SHP77 (cell line): ENCODE measurements at regions not wholly inside any gene's neighbourhood (a gene's known extent, or its start where the extent isn't known, plus 50 kb on each side); places are given as distances from the start of the nearest gene placed in this dataset.
"Not testable (repeated sequence)": the region's sequence is repeated elsewhere in the genome, so short reads cannot be mapped to it uniquely, and the experiment has no call there.

Experiments
- DNase-seq, 2 experiments: peaks; one replicate each; lab custom pipeline; 2025; lab: John Stamatoyannopoulos, UW

DNA sequence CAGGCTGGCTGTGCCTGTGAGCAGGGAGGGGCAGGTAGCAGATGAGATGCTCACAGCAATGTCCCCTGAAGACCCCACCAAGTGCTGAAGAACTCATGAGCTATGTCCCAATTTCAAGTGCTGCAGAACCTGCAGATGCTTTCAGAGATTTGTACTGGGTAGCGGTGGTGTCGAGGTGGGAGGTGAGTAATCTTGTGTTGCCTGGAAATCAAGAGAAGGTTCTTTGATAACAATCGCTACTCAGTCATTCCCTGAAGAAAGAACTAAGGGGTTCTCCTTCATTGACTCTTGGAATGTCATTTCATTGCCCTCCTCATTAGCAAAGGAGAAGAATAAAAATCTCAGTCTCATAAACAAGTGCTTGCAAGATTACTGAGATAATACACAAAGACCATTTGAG is 246.4 kb downstream of the EMX2 start:
- DNase-seq, result no peak

DNA sequence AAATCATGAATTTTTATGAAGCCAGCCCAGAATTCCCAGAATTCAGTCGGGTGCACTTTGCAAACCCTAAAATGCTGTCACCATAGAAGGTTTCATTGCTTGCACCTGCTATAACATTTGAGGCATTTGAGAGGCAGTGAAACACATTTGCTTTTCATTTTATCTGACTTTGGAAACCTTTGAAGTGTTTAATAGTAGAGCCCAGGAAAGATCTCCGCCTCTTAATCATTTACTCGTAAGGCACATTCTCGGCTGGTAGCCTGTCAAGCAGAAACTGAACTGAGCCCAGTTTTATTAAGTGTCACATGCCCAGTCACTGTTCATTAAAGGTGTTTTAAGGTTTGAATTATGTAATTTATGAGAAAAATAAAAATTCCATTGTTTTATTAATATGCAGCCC is 247.6 kb downstream of the EMX2 start:
- DNase-seq, result no peak

DNA sequence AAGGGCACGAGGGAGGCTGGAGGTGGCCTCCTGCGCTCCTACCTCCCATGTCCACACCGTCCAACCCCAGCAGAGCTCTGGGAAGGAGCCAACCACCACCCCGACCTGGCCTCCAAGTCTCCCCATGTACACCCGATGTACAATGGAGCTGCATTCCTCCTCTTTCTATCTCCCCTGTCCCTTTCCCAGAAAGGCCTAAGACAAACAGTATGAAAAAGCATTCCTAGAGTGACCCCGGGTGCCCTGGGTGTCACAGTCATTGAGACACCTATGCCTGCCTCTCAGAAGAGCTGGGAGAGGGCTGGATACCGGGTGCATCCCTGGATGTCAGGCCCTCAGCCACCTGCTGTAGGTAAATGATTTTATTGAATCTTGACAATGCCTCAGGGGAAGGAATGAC is 248.1 kb downstream of the EMX2 start:
- DNase-seq, result no peak

DNA sequence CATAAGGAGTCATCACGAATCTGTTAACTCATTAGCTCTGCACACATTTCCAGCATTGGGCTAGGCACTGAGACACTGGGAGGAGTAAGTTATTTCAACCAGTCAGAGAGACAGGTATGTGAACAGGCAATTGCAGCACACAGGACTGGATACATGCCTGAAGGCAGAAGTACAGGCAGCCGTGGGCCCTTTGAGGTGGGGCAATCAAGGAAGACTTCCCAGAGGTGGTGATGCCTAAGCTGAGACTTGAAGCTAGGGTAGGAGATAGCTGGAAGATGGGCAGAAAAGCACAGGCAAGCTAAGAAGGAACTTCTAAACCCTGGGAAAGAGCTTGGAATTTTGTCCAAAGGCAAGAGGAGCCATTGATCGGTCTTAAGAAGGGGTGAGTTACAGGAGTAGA is 249.7 kb downstream of the EMX2 start:
- no peak for DNase-seq

DNA sequence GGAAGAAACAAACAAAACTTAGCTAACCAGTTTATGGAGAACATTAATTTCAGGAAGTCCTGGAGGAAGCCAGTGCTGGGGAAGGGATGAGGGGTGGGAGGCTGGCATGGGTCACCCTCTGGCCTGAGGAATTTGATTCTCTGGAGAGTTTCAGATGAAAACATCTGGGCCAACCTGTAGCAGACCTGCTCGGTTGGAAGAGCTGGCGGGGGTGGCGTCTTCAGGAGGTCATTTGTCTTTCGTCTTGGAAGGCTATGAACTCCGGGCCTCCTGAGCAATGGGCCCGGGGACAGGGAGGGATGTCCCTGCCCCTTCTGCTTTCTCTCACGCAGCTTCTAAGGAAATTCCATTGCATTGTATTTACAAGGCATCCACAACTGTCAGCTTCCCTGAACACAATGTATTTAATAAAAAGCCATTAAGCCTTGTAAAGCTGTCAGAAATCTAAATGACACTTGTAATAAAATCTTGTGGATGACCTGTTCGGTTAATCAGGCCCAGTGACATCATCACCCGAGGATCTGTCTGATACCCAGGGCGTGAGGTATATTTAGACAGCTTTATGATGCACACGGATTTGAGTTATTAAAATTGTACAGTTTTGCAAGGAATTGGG is 250.5 kb downstream of the RAB11FIP2 start:
- DNase-seq, result no peak

DNA sequence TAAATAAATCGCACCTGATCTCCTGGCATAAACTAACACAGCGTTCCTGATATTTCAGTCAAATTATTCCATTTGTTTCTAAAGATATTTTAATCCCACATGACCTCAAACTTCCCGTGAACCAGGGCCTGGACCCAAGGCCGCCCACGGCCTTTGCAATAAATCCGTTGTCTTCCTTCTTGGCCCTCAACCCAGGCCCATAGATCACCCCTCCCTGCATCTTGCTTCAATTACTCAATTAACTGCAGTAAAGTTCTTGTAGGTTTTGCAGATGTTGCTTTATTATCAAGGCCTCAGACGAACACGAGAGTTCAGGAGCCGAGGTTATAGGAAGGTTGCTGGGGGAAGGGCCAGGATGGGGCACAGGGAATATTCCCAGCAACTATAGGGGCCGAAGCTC is 249.4 kb downstream of the RAB11FIP2 start:
- DNase-seq, result no peak

DNA sequence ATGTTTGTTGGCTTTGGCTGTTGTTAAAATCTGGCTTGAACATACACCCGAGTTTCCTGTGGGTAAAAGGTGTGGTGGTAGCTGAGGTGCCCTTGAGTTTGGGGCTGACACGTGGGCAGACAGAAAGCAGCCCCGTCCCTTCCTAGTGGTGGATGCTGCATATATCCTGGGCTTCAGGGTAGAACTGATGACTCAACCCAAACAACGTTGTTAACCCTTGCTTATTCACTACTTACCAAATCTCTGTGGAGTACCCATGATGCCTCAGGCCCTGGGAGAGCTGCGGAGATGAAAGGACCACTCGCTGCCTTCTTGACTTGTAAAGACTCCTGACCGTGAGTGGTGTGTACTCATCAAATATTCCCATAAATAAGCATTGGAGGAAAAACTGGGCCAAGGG is 245.1 kb downstream of the RAB11FIP2 start:
- no peak for DNase-seq

DNA sequence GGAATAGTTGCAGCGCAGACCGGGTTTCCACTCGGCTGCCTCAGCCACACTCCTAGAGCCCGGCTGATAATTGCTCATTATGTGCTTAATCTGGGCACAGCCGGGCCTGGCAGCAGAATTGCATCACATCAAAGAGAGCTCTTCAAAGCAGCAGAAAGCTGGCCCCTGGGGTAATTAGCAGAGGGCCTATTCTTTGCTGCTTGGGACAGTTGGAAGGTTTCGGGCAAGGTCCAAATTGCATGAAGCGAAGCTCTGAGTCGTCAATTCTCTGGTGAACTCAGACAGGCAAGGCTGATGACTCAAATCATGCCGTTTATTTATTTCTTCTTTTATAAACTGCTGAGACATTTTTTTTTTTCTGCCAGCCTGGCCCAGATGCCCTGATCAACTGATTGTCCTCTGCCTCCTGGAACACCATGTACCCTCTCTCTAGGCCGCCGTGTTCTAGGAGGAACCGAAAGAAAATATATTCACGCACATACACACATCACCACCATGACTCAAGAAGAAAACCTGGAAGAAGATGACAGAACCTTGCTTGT is 242.2 kb downstream of the RAB11FIP2 start:
- DNase-seq, result no peak

DNA sequence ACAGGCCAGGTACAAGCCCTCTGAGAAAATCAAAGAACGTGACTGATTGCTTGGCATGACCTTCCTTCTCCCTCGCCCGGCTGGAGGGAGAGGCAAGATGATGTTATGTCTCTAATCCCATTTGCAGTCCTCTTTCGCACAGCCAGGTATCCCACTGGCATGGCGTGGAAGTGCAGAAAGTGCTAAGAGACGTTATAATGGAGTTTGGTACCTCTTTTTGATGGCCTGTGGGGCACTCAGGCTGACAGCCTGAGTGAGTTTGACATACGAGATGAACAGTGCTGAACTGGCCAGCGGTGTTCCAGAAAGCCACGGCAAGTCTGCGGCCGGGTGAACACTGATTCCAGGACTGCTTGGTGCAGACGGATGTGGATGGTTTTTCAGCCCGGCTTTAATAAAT is 241.6 kb downstream of the RAB11FIP2 start:
- DNase-seq, result no peak

DNA sequence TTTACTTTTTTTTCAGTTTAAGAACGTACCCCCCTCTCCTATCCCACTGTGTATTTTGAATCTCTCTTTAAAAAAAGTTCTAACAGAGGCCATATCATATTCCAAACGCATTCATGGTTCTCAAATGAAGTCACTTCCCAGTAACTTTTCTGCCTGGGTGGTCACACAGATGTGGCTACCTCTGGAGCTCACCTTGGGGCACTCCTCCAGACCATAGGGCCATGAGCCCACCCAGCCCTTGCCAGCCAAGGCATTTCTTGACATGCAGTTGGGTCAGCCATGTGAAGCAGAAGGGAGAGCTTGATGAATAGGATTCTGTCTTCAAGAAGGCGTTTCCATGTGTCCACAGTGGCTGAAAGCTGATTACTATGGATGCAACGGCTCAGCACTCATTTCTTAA is 239.3 kb downstream of the RAB11FIP2 start:
- no peak for DNase-seq

DNA sequence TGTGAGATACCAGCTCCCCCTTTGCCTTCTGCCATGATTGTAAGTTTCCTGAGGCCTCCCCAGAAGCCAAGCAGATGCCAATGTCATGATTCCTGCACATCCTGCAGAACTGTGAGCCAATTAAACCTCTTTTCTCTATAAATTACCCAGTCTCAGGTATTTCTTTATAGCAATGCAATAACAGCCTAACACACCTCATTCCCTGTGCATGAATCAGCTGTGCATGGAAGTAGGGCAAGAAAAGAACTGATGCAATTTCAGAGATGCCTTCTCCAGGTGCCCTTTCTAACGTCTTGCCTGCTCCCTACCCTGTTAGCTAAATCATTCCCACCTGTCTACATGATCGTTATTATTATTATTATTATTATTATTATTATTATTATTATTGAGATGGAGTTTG is 230.9 kb downstream of the RAB11FIP2 start:
- not testable (repeated sequence) for DNase-seq

DNA sequence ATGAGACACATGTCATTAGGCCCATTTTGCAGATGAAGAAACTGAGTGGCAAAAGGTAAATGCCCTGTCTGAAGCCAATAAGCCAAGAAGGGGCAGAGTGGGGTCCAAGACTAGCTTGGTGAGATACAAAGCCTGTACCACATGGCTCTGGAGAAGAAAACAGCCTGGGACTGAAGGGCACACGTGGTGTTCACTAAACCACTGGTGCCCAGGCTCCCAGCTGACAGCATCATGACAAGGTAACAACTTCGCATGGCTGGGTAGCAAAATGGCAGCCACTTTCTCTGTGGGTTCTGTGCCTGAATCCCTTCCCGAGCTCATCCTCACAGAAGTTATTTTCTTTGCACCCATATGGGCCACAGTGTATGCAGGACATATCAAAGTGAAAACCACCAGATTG is 229.6 kb downstream of the RAB11FIP2 start:
- DNase-seq, result no peak

DNA sequence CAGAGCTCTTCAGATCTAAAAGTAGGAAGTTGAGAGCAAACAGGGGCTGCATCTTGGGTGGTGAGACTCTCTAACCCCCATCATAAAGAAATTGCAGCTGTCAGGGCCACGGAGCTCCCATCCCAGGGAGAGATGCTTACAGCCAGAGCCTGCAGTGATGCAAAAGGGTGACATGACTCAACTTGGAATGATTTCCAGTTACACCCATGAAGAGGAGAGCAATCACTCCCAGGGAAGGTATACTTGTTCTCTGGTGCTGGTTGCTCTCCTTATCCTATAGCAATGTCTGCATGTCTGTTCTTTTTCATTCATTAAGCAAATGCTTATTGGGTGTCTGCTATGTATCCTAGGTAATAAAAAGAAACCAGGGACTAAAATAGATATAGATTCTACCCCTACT is 228.0 kb downstream of the RAB11FIP2 start:
- DNase-seq, result no peak

DNA sequence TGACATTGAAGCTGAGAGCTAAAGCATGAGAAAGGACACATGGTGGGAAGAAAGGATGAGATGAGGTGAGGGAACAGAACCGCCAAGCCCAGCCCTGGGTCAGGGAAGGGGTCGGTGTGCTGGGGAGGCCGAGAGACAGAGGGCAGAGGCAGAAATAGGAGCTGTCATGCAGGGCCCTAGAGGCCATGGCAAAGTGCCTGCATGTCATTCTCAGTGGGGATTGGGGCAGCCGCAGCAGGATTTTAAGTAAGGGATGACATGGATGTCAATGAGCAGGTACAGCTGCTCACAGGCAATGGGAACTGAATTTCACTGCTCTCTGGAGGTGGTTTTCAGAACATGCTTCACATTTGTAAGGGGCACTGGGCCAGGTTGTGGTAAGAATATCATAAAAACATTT is 227.4 kb downstream of the RAB11FIP2 start:
- DNase-seq, result no peak

DNA sequence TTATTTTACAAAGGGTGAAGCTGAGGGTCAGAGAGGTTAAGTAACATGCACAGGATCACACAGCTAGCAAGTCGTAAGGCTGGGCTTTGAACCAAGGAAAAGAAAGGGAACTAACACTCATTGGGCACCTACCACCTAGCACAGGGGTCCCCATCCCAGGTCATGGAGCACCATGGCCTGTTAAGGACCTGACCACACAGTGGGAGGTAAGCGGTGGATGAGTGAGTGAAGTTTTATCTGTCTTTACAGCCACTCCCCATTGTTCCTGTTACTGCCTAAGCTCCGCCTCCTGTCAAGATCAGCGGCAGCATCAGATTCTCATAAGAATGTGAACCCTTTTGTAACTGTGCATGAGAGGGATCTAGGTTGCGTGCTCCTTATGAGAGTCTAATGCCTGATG is 222.8 kb downstream of the RAB11FIP2 start:
- no peak for DNase-seq

DNA sequence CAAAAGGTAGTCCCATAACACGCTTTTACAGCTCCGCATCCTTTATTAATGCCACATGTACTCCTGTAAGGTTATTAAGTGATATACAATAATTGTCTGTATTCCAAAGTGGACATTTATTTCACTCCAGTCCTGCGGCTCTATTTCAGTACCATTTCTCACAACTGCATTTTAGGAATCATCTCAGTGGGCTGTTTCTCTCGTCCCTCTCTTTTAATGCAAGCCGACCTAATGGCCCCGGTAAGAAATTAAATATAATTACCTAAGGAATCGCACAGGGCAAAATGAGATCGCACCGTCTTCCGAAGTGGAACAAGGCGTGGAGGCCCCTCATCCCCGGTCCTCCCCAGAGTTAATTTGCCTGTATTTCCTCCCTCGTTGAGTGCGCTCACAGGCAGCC is 216.5 kb downstream of the RAB11FIP2 start:
- DNase-seq, result no peak

DNA sequence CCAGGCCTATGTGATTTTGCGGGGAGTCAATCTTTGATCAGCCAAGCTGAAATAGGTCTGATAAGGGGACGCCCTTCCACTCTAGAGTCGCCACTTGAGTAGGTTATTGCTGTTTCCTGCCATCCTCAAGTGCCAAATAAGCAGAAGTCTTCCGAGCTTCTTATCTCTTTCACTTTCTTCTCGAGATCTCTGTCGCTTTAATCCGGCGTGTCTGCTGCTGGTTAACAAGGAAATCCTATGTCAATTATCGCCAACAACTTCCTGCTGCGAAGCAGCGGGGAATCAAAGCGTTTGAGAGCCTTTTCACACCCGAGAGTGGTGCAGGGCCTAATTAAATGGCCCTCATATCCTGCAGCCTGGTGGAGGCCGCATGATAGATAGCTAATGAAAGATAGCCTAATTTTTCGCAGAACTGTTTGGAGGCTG is 215.9 kb downstream of the RAB11FIP2 start:
- DNase-seq, result no peak

DNA sequence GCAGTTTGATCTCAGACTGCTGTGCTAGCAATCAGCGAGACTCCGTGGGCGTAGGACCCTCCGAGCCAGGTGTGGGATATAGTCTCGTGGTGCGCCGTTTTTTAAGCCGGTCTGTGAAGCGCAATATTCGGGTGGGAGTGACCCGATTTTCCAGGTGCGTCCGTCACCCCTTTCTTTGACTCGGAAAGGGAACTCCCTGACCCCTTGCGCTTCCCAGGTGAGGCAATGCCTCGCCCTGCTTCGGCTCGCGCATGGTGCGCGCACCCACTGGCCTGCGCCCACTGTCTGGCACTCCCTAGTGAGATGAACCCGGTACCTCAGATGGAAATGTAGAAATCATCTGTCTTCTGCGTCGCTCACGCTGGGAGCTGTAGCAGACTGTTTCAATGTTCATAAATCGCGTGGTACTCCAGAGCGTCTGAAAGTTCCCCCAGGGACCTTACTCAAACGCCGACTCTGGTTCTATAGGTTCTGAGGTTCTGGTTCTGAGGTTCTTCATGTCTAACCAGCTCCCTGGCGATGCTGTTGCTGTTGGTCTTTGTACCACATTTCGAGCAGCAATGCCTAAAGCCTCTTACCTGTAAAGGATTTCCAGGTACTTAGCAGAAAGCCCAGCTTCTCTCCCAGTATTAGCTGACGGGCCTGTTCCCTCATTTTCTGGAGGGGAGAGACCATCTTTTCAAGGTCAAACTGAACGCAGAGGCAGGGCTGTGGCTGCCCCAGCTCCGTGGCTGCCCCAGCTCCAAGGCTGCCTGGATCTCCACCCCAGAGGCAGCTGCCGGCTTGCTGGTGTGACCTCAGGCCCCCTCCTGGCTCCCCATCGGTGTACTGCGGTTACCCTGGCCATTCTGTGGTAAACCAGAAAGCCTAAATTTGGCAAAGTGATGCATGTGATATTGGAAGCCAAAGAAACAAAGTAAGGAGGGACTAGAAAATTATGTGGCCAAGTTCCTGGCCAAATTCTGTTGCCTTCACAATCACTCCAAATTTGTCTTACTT is 207.9 kb downstream of the RAB11FIP2 start:
- not testable (repeated sequence) for DNase-seq

DNA sequence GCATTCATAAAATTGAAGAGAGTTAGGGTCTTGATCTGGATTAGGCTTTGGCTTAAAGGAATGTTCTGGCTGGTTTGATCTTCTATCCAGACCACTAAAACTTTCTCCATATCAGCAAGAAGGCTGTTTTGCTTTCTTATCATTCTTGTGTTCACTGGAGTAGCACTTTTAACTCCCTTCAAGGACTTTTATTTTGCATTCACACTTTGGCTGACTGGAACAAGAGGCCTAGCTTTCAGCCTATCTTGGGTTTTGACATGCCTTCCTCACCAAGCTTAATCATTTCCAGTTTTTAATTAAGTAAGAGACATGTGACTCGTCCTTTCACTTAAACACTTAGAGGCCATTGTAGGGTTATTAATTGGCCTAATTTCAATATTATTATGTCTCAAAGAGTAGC is 190.3 kb downstream of the RAB11FIP2 start:
- not testable (repeated sequence) for DNase-seq

DNA sequence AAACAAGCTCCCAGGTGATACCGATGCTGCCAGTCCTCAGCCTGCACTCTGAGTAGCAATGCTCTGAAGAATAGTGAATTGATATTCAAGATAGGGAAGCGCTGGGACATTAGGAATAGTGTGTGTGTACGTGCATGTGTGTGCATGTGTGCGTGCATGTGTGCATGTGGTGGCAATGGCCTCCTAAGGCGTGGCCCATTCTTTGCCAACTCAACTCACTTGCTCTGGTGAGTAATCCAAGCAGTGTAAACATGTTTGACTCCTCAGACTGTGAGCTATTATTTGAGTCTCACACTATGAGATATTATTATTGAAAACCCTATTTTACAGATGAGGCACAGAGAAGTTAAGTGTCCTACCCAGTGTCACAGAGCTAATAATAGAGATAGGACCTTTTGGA is 186.6 kb downstream of the RAB11FIP2 start:
- DNase-seq, result no peak

DNA sequence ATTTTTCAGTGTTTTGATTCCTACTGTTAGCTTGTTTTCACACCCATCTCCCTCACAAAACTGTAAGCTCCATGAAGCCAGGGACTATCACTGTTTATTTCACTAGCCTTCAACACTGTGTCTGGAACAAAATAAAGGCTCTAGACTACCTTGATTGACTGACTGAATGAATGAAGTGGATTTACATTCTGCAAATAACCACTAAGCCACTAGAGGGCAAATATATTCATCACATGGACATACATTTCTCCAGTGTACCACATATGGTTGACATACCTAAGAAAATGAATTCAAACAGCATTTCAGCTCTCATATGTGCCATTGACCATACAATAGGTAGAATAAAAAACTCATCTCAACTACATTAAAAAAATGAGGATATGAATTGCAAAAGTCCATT is 185.9 kb downstream of the RAB11FIP2 start:
- DNase-seq, result peak; percentile 7 to 19

DNA sequence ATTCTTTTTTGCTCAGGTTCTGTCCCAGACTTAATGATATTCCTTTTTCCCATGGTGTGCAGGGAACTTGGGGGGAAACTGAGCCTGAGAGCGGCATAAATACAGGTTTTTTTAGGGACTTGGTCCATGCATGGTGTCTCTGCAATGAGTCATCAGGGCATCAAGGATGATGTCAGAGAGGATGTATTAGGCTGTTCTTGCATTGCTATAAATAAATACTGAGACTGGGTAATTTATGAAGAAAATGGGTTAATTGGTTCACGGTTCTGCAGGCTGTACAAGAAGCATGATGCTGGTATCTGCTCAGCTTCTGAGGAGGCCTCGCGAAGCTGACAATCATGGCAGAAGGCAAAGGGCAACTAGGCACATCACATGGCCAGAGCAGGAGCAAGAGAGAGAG is 185.4 kb downstream of the RAB11FIP2 start:
- DNase-seq, result no peak

DNA sequence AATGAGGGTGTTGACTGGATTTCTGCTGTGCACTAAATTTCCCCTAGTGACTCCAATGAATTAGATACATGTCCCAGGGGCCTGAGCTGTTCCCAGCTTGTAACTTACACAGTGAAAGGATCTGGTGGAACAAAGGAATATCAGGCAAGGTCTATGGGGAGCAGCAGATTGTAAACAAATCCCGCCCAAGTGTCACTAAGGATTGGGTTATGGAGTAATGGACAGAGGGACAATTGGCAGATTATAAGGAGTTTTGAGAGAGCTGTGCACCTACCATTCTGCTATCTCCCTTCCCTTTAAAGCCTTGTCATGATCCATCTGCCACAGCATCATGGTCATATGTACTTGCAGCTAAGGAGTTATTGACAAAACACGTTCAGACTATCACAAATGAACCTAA is 183.0 kb downstream of the RAB11FIP2 start:
- no peak for DNase-seq
